ENCODE measurements at regions not wholly inside any gene's neighbourhood (a gene's known extent, or its start where the extent isn't known, plus 50 kb on each side); places are given as distances from the start of the nearest gene placed in this dataset.
"Not testable (repeated sequence)": the region's sequence is repeated elsewhere in the genome, so short reads cannot be mapped to it uniquely, and the experiment has no call there.

DNA sequence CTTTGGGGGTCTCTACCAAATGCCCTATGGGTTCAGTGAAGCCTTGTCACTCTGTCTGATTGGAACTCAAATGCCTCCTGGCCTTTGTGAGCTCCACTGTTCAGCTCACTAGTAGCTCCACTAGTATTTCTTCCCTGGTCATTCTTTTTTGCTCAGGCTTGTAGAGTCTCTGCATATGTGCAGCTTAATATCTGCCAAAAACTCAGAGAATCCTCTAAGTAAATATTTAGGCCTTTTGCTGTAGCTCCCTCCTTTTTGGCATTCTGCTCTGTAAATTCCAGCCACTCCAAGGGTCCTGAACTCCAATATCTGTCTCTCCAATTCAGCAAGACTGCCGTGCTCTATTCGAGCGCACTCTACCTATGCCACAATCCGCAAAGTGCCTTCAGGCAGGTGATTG, 146.5 kb downstream of the MAIP1 start:
- TF ChIP-seq, protein P1, sequence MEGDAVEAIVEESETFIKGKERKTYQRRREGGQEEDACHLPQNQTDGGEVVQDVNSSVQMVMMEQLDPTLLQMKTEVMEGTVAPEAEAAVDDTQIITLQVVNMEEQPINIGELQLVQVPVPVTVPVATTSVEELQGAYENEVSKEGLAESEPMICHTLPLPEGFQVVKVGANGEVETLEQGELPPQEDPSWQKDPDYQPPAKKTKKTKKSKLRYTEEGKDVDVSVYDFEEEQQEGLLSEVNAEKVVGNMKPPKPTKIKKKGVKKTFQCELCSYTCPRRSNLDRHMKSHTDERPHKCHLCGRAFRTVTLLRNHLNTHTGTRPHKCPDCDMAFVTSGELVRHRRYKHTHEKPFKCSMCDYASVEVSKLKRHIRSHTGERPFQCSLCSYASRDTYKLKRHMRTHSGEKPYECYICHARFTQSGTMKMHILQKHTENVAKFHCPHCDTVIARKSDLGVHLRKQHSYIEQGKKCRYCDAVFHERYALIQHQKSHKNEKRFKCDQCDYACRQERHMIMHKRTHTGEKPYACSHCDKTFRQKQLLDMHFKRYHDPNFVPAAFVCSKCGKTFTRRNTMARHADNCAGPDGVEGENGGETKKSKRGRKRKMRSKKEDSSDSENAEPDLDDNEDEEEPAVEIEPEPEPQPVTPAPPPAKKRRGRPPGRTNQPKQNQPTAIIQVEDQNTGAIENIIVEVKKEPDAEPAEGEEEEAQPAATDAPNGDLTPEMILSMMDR (IDR thresholded peaks at IDR 0.05): no peak
- ATAC-seq (no peak), DNase-seq (no peak)
- no peaks in the 10 kb centered on the region for H3K4me1 ChIP-seq (ENCODE audit: low read depth)
- no peak overlapping the region for H3K4me3 ChIP-seq
- intact Hi-C loops (cut with DNase I, micrococcal nuclease): no loop called here
- H3K9me3 ChIP-seq: no peaks in the 10 kb centered on the region
- H3K36me3 ChIP-seq (ENCODE audit: low read depth): no peaks in the 10 kb centered on the region

DNA sequence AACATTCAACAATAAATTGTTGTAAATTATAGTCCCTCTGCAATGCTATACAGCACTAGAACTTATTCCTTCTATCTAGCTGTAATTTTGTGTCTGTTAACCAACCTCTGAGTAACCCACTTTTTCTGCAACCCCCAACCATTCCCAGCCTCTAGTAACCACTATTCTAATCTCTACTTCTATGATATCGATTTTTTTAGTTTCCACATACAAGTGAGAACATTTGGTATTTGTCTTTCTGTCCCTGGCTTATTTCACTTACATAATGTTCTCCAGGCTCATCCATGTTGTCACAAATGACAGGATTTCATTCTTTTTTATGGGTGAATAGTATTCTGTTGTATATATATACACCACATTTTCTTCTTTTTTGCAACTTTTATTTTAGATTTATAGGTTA, 147.6 kb downstream of the MAIP1 start:
- TF ChIP-seq, protein P1 (IDR thresholded peaks at IDR 0.05): no peak

DNA sequence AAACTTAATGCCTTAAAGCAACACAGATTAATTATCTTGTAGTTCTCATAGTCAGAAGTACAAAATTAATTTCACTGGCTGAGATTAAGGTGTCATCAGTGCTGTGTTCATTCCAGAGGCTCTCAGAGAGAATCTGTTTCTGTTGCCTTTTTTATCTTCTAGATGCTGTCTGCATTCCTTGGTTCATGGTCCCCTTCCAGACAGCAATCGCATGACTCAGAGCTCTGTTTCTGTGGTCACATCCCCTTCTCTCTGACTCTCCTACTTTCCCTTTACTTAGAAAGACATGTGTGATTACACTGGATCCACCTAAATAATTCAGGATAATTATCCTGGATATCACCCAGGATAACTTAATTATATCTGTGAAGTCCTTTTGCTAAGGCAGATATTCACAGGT, 148.6 kb downstream of the MAIP1 start:
- TF ChIP-seq, protein P1 (IDR thresholded peaks at IDR 0.05): no peak
- no peak for ATAC-seq
- H3K4me1 ChIP-seq (ENCODE audit: low read depth): no peaks in the 10 kb centered on the region
- H3K4me3 ChIP-seq: no peak overlapping the region
- no peak for DNase-seq
- intact Hi-C loops (cut with DNase I, micrococcal nuclease): no loop called here
- H3K36me3 ChIP-seq (ENCODE audit: low read depth): no peaks in the 10 kb centered on the region
- H3K9me3 ChIP-seq: no peaks in the 10 kb centered on the region

More for the DNA sequence above, 147.6 kb downstream of the MAIP1 start:
- intact Hi-C loops (cut with DNase I, micrococcal nuclease): no loop called here
- ATAC-seq: no peak
- Histone ChIP-seq H3K36me3 (ENCODE audit: low read depth) (no peaks in the 10 kb centered on the region), H3K9me3 (no peaks in the 10 kb centered on the region), H3K4me3 (no peak overlapping the region), H3K4me1 (ENCODE audit: low read depth) (no peaks in the 10 kb centered on the region)
- no peak for DNase-seq

DNA sequence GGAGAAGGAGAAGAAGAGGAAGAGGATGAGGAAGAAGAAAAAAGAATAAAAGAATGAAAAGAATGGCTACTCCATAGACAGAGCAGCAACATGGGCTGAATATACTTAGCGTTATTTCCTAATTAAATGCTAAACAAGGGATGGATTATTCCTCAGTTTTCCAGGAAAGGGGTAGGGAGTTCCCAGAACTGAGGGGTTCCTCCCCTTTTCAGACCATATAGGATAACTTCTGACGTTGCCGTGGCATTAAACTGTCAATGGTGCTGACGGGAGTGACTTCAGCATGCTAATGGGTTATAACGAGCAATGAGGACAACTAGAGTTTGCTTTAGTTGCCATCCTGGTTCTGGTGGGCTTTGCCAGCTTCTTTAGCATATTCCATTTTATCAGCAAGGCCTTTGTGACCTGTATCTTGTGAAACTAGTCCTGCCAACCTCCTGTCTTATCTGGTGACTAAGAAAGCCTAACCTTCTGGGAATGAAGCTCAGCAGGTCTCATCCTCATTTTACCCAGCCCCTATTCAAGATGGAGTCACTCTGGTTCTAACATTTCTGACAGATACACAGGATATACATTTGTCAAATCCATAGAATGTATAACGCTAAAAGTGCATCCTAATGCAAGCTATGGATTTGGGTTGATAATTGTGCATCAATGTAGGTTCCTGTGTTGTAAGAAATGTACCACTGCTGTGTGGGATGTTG, 152.3 kb downstream of the MAIP1 start:
- Histone ChIP-seq H3K36me3 (ENCODE audit: low read depth) (no peaks in the 10 kb centered on the region), H3K9me3 (no peaks in the 10 kb centered on the region), H3K4me1 (ENCODE audit: low read depth) (no peaks in the 10 kb centered on the region), H3K4me3 (no peak overlapping the region)
- TF ChIP-seq, protein P1 (IDR thresholded peaks at IDR 0.05): no peak
- DNase-seq (no peak), ATAC-seq (no peak)
- intact Hi-C loops (cut with DNase I, micrococcal nuclease): no loop called here

- Histone ChIP-seq H3K4me3 (no peak overlapping the region), H3K9me3 (no peaks in the 10 kb centered on the region), H3K4me1 (ENCODE audit: low read depth) (no peaks in the 10 kb centered on the region), H3K36me3 (ENCODE audit: low read depth) (no peaks in the 10 kb centered on the region)
- DNase-seq (no peak), ATAC-seq (no peak)
- TF ChIP-seq, protein P1 (IDR thresholded peaks at IDR 0.05): no peak
- intact Hi-C loops (cut with DNase I, micrococcal nuclease): no loop called here
These were observed 154.0 kb downstream of the MAIP1 start for GRCh38 chr2:200109421-200109820.

- H3K4me1 ChIP-seq (ENCODE audit: low read depth): no peaks in the 10 kb centered on the region
- no peaks in the 10 kb centered on the region for H3K9me3 ChIP-seq
- intact Hi-C loops (cut with DNase I, micrococcal nuclease): no loop called here
- no peak for ATAC-seq
- no peak for DNase-seq
- TF ChIP-seq, protein P1 (IDR thresholded peaks at IDR 0.05): no peak
- H3K4me3 ChIP-seq: no peak overlapping the region
- H3K36me3 ChIP-seq (ENCODE audit: low read depth): no peaks in the 10 kb centered on the region
These were observed 155.0 kb downstream of the MAIP1 start for GRCh38 chr2:200110381-200110780.

DNA sequence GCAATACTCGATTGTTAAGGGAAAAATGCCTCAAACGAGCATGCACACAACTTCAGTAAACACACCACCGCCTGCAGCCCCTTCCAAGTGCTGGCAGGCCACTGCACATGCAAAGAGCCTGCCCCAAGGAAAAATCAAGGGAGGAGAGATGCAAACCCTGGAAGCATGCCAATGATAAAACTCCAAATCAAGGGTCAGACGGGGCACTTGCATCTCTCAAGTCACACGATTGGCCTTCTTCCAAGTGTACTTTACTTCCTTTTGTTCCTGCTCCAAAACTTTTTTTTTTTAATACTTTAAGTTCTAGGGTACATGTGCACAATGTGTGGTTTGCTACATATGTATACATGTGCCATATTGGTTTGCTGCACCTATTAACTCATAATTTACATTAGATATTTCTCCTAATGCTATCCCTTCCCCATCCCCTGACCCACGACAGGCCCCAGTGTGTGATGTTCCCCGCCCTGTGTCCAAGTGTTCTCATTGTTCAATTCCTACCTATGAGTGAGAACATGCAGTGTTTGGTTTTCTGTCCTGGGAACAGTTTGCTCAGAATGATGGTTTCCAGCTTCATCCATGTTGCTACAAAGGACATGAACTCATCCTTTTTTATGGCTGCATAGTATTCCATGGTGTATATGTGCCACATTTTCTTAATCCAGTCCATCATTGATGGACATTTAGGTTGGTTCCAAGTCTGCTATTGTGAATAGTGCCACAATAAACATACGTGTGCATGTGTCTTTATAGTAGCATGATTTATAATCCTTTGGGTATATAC, 157.8 kb downstream of the MAIP1 start:
- intact Hi-C loops (cut with DNase I, micrococcal nuclease); H3K4me3 ChIP-seq; H3K36me3 ChIP-seq (ENCODE audit: low read depth); ATAC-seq; H3K4me1 ChIP-seq (ENCODE audit: low read depth); DNase-seq; H3K9me3 ChIP-seq: not testable (repeated sequence)
